ENCODE measurements at regions not wholly inside any gene's neighbourhood (a gene's known extent, or its start where the extent isn't known, plus 50 kb on each side); places are given as distances from the start of the nearest gene placed in this dataset.

DNA sequence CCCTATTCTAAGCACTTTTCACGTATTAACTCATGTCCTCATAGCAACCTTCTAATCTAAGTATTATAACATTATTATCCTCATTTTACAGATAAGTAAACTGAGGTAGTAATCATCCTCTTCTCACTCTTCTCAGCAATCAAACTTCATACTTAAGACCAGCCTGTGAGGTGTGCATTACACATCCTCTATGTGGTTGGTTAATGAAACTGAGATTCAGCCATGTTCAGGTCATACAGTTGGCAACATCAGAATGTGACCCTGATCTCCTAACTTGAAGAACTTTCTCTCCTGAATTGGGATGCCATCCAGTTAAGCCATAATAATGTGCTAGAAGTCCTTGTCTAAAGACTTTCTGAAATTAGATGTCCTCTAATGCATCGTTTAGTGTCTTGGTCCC, 275.1 kb upstream of the ANKRD55 start:
- no peak for DNase-seq

DNA sequence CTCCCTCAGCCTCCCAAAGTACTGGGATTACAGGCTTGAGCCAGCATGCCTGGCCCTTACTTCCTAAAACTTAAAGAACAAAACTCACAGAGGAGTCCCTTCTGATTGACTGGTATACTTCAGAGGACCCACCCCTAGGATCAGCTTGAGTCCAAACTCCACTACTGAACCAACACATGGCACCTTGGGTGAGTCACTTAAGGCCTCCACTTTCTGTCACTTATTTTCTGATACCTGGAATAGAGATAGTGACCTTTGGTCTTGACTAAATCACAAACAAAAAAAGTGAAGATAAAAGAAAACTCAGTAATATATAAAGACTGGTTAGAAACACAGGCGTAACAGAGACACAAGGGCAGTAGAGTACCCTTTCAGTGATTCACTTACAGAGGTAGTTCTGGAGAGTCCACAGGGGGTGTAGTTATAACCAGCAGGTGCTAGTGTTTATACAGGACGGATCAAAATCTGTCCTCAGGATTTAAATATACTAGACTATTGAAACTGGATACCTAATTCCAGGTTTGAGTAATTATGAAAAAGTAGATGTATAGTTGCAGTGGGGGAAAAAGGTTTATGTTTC, 274.3 kb upstream of the ANKRD55 start:
- no peak for DNase-seq

DNA sequence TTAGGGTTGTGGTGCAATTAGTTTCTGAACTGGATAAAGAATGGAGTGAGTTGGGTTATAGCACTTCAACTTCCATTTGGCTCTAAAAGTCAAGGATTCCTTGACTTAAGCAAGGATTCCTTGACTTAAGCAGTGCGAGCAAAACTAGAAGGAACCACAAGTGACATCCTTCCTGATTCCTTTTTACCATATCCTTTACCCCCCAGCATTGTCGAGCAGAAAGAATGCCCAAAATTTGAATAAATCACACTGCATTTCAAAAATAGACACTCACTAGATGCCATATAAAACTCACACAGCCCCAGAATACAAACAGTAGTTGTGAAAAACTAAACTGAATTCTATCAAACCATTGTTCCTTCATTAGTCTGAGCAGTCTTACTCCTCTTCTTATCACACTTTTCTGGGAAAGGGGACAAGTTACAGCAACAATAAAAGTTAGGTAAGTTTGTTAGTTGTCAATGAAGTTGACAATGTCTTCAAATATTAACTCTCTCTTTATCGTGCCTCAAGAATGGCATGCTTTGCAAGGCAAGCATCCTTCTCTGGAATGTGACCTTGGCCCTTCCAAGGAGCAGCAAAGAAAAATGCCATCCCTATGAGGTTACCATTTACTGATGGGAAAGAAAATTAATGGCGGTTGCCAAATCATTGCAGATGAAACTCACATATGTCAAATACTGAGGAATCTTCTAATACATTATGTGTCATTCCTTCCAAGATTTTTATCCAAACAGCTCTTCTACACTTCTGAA, 273.3 kb upstream of the ANKRD55 start:
- DNase-seq, result no peak

DNA sequence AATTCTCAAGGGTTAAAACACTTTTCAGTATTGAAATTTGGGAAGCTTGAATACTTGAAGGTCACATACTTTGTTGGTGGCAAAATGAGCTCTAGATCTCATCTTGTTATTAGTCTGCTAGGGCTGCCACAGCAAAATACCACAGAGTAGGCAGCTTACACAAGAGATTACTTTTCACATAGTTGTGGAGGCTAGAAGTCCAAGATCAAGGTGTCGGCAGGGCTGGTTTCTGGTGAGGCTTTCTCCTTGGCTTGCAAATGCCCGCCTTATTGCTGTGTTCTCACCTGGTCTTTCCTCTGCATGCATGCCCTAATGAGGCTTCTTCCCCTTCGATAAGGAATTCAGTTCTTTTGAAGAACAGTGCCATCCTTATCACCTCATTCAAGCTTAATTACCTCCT, 270.8 kb upstream of the ANKRD55 start:
- no peak for DNase-seq

DNA sequence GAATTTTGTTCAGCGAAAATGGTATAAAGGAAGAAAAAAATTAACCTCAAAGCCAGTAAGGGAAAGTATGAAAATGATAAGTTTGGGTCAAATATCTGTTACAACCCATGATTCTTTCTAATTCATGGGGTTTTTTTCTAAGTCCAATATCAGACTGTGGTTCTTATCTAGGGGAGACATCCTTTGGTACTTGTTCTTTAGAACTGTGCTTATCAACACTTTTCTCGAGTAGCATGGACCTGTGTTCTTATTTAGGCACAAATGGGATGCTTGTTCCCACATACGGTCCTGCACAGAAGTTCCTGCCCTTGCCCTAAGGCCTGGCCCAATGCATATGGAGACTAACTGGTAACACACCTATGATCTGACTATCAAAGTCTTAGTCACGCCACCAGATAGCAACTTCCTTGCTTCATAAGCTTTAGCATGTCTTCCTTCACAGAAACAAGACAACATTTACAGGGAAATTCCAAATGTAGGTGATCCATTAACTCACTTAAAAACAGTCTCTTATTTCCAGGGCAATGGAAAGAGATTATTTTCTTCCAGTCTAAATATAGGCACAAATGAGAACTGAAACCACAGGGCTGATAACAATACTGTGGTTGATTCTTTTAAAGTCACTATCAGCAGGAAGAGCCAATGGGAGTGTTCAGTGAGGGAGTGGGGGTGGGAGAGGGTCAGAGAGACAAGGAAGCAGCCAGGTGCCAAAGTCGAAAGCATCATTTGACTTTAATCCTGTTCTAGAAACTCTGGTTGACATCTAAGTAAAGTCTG, 268.8 kb upstream of the ANKRD55 start:
- no peak for DNase-seq

DNA sequence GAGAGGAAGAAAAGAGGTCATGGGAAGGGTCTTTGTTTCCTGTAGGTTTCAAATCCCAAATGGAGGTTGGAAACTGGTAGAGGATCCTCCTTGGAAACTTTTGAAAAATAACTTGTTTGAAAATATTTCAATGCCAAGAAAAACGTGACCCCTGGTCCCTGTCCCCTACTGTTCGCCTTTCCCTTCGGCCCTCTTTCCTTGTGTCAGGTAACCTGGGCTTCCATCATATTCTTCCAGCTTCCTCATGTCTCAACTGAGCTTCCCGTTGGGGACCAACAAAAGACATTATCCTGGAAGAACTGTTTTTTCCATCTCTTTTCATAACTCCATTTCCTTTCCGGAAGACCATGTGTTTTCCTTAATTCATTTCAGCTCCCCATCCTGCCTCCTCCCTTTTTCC, 266.8 kb upstream of the ANKRD55 start:
- no peak for DNase-seq

DNA sequence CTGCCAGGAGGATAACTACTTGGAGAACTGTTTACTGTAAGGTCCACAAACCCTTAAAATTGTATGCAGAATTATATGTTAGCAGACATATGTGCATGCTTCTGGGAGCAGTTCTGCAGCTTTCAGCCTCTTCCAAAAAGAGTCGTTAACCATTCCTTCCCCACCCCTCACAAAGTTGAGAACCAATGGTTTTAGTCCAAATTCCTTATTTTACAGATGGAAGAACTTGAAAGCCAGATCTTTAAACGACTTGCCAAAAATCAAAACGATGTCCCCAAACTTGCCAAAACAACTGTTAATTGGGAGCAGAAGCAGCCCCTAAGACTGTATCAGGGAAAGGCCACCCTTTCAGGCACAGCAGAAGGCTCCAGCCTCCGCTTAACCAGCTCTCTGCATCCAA, 266.4 kb upstream of the ANKRD55 start:
- no peak for DNase-seq

DNA sequence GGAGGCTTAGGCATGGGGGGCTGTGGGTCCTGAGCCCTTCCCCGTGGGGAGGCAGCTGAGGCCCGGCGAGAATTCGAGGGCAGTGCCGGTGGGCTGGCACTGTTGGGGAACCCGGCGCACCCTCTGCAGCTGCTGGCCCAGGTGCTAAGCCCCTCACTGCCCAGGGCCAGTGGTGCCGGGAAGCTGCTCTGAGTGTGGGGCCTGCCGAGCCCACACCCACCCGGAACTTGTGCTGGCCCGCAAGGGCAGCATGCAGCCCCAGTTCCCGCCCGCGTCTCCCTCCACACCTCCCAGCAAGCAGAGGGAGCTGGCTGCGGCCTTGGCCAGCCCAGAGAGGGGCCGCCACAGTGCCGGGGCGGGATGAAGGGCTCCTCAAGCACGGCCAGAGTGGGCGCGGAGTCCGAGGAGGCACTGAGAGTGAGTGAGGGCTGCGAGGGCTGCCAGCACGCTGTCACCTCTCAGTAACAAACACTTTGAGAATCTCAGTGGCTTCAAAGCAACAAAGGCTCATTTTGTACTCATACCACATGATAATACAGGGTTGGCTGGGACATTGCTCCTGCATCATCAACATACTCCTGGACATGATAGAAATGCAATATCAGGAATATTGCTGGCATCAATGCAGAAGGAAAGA, 265.7 kb upstream of the ANKRD55 start:
- DNase-seq, result no peak

DNA sequence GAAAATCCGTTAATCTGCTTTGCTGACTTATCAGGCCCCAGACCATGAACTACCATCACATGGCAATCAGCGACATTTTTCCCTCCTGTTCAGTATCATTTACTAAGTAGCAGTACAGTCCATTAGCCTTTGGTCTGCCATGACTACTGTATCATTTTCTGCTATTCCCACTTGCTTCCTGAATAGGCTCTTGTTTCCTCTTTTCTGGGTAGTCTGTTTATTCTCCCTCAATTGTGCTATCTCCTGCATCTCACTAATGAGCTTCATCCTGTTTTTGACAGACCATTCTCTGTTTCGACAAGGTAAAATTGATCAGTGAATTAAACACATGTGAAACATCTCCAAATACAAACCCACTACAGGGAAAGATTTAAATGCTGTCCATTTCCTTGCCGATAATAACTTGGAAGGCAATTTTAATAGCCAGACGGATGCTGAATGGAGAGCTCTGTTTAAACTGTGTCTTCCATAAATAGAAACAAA, 263.5 kb upstream of the ANKRD55 start:
- no peak for DNase-seq

DNA sequence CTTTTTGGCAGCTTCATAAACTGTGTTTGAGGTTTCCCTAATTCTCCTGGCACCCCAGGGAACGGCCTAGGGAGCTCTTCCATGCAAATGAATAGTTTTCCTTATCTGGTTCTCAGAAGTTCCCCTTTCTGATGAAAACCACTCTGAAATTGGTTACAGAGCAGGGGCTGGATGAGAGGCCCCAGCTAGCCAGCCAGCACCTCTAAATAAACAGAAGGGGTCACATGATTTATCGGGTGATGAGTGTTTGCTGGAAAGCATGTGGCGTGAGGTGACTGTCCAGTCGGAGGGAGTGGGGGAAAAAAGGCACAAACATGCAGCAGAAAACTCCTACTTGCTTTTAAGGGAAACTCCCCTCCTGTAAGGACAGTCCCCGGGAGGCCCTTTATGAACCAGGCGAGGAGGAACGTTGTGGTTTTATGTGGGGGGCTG, 261.2 kb upstream of the ANKRD55 start:
- no peak for DNase-seq

DNA sequence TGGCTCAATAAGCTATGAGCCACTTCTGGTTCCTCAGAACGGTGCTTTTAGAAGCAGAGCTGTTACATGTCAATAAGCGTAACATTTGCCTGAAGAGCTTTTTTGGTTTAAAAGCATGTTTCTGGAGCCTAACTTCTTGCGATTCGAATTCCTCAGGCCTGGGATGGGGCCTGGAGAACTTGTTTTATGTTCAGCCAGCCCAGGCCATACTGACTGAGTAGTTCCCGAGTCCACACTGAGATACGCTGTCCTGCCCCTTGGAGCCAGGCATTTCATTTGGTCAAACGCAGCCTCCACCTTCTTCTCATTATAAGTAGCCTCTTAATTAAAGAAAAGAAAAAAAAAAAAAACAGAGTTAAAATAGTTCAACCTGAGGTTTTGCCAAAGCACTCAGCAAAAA, 260.6 kb upstream of the ANKRD55 start:
- no peak for DNase-seq

DNA sequence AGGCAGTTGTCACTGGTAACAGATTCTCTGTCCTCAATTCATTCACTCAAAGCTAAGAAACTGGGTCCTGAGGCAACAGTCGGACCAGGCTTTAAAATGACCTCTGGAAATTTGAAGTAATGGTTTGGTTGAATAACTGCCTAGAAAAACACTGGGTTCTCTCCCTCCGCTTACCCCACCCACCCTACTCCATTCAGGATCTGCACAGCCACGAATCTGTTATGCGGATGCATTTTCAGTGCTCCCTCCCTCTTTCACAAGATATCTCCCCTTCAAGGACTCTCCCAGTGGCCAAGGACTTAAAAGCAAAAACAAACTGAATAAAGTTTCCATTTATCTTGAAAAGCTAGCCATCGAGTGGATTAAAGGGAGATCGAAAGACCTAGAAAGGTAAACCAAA, 260.2 kb upstream of the ANKRD55 start:
- no peak for DNase-seq

DNA sequence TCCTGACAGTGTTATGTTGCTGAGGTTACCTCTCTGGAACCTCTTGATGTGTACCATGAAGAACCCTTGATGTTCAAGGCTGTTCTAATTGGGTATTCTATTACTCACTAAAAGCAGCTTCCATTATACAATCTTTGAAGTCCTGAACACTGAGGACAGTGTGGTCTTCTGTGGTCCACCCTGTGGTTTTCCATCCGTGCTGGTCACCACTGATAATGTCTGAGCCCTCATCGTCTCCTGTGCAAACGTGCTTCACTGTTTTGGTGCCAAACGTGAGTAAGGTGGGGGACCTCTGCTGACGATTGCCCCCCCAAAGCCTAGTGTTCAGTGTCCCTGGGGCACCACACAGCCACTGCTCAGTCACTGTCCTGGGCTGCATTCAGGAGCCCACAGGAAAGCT, 259.7 kb upstream of the ANKRD55 start:
- DNase-seq, result no peak

DNA sequence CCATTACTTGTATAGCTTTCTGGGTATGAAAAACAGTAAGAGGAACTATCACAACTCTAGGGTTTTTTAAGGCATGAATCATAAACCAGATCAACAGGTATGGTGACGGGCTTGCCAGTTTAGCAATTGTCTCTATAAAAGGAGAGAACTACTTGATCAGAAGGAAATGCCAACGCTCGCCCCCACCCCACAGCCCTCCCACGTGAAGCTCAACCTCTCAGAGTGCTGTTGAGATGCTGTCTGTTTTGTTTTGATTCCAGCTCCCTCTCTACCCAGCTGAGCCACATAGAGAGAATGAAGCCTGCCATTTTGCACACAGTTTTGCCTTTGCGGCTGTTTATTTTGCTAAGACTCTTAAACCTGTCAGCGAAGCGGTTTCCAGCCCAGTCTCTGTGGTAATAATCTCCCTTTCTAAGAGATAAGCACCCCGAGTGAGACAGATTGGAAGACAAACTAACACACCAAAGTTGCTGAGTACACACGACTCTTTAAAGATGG, 257.9 kb upstream of the ANKRD55 start:
- DNase-seq, result no peak

DNA sequence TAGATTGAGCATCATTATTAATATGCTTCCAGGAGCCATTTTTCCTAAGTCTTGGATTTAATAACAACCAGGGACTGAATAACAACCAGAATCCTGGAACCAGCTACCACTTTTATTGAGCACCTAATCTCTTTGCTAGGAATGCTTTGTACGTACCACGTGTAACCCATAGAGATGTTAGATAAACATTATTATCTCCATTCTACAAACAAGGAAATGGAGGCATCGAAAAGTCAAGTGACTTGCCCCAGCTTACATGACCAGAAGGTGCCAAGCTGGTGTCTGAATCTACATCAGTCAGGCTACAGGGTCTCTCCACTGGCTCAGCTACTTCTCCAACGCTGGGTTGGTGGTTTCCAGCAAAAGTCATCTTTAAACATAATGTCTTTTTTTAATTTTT, 256.1 kb upstream of the ANKRD55 start:
- DNase-seq, result no peak

DNA sequence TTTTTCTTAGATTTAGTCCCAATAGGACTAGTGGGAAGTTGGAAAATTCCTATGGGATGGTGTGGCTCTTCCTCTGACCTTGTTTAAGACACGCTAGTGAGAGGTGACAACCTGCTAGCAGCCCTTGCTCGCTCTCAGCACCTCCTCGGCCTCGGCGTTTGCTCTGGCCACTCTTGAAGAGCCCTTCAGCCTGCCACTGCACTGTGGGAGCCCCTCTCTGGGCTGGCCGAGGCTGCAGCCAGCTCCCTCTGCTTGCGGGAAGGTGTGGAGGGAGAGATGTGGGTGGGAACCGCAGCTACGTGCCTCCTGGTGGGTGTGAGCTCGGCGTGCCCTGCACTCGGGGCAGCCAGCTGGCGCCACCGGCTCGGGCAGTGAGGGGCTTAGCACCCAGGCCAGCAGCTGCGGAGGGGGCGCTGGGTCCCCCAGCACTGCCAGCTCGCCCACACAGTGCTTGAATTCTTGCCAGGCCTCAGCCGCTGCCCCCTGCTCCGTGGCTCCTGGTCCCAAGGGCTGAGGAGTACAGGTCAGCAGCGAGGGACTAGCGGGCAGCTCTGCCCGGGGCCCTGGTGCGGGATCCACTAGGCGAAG, 254.5 kb upstream of the ANKRD55 start:
- DNase-seq, result no peak

DNA sequence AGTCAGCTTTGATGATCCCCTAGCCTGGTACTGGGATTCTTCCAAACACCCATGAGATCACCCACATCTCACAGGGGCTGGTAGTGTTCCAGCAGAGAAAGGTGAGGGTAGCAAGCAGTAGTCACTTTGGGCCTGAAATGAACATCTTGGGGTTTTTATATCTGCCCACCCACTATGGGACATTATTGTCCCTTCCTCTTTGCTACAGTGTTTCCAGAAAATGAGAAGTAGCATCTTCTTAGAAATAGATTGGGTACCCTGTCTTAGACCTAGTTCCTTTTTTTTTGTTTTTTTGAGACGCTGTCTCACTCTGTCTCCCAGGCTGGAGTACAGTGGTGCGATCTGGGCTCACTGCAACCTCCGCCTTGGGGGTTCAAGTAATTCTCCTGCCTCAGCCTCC, 249.2 kb upstream of the ANKRD55 start:
- no peak for DNase-seq

DNA sequence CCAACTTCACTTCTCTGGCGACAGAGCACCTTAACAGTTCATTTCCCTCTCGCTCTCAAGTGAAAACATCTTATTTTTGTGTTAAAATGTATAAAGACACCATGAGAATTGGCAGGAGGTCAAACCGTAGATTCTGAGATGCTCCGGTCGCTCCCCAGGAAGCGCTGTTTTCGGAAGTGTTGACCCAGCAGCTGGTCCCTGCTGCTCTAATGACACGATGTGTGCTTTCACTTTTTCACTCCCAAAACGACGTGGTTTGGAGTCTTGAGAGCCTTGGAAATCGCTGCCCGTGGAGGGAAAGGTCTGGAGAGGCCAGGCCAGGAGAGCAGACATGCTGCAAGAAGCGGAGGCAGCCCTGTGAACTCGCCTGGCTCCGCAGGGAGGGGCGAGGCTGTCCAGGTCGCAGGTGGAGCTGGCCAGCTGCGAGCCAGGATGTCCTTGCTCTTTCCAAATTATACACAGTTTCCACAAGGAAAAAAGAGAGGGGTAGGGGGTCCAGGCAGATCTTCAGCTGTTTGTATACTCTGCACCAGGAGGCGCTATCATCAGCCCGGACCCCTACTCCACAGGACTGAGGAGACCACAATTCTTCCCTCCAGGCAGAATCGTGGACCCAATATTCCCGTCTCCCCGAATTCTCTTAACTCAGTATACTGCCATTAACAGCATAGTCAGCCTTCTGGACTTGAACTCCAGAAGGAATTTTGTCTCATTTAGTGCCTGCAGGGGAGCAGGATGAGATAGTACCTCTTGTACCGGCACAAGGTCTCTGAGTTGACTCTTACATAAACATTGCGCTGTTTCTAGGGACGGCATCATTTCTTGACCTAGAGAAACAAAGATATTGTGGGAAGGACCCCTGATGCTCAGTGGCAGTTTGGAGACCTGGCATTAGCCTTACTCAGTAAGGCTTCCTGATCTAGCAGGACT, 248.6 kb upstream of the ANKRD55 start:
- DNase-seq, result no peak

DNA sequence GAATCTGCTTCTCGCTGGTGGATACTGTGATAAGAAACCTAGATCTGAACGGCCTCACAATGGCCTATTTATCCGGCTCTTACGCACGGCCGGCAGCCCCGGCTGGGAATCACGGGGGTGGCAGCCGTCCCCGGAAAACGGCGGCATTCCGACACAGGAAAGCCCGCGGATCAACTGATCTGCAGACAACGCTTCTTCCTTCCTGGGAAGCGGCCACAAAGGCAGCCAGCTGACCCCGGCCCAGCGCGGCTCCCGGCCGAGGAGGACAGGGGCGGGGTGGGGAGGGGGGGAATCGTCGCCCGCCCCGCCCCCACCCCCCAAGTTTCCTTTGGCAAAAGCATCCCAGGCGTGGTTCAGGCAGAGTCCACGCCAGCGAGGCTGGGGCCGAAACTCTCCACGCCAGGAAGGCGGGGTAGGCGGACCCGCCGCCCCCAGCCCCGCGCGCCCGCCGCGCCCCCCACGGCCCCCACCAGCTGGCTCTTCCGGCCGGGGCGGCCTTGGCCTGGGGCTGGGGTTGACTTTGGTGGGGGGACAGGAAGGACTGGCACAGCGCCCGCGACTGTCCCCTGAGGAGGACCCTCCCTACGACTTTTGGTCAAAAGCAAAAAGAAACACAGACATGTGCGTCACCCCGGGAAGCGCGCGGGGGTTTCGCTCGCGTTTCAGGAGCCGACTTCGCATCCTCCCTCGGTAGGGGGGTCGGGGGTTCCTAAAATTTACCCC, 247.7 kb upstream of the ANKRD55 start:
- no peak for DNase-seq

DNA sequence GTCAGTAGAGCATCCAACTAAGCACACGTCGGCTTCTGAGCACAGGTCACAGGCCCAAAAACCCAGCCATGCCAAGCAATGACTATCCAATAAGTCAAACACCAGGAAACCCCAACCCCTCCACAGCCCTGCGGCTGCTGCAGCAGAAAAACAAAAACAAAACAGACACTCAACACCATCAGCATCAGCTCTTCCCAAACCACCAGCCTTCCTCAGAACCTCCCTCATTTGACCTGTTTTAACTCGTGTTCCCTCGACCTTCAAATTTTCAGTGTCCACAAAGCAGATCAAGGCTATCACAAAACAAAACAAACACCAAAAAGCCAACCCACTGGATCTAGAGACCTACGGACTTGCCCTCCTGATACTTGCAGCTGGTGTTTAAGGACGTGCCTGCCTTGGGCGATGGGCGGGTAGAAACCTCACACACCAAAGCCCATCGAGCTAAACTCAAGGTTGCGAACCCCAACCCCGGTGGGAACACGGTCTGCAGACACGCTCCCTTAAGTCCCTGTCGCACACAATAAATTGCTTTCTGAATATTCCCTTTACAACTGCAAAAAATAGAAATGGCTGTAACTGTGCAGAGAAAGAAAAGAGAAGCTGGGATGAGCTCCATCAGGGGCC, 247.1 kb upstream of the ANKRD55 start:
- no peak for DNase-seq

DNA sequence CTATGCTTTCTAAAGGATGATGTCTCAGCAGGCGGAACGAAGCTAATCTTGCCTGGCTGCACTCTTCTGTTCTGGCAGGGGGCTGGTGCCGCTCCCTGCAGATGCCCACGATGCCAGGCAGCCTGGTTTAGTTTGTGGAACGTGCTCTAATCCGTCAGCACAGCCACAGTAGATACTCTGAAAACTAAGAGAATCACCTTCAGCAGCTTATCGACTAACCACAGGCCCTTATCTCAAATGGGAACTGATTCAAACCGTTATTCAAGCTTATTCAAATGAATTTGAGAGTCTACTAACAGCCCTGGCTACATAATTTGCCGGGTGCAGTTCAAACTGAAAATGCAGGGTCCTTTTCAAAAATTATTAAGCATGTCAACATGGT, 246.6 kb upstream of the ANKRD55 start:
- no peak for DNase-seq

Measured in SHP77 (cell line).